OCI-LY7 (cell line): ENCODE measurements at regions not wholly inside any gene's neighbourhood (a gene's known extent, or its start where the extent isn't known, plus 50 kb on each side); places are given as distances from the start of the nearest gene placed in this dataset.

Source experiments
- BruUV-seq: library from RNA; stranded (reverse); fragments of 400-500 nt; replicated peaks from 2 replicates; lab custom pipeline; 2021; lab: Mats Ljungman, UMichigan
- CTCF ChIA-PET: fragments of 300-600 bp; sonication (Branson Sonifier 250); formaldehyde crosslinking; loops from one replicate; lab custom pipeline; 2022; ENCODE audit warnings: antibody characterized with exemption; ENCODE audit not compliant: unreplicated experiment; lab: Charles Lee
- POLR2A ChIA-PET: fragments of 300-600 bp; sonication (Branson Sonifier 250); formaldehyde crosslinking; loops from one replicate; lab custom pipeline; 2022; ENCODE audit warnings: antibody characterized with exemption; lab: Charles Lee
- DNase-seq: peaks from one replicate; pipeline ENCODE4 v3.0.0-alpha.2; 2015; ENCODE audit warnings: low spot score
- H2AFZ ChIP-seq: fragments of 200-600 bp; sonication (generic), shearing (Covaris generic); 2 replicates; pipeline ENCODE4 v1.6.1; 2014; ENCODE audit warnings: mild to moderate bottlenecking, antibody characterized with exemption, low read length, moderate library complexity
- H3K27ac ChIP-seq: fragments of 200-600 bp; sonication (generic); 2 replicates; pipeline ENCODE4 v1.5.1; 2014; ENCODE audit warnings: mixed run types, low read depth, mild to moderate bottlenecking, moderate library complexity, low read length, inconsistent platforms; ENCODE audit not compliant: poor library complexity, severe bottlenecking
- H3K36me3 ChIP-seq: fragments of 200-600 bp; sonication (generic); 2 replicates; pipeline ENCODE4 v1.6.1; 2014; ENCODE audit warnings: mild to moderate bottlenecking, antibody characterized with exemption, low read length, moderate library complexity, mixed read lengths; ENCODE audit not compliant: insufficient read depth
- H3K4me1 ChIP-seq: fragments of 200-600 bp; sonication (generic); 2 replicates; pipeline ENCODE4 v1.5.1; 2014; ENCODE audit warnings: mild to moderate bottlenecking, low read length; ENCODE audit not compliant: insufficient read depth, poor library complexity, severe bottlenecking
- H3K4me2 ChIP-seq: fragments of 200-600 bp; sonication (generic); 2 replicates; pipeline ENCODE4 v1.6.1; 2014; ENCODE audit warnings: mild to moderate bottlenecking, low read length
- H3K4me3 ChIP-seq: fragments of 200-600 bp; sonication (generic); 2 replicates; pipeline ENCODE4 v1.5.1; 2014; ENCODE audit warnings: mild to moderate bottlenecking, low read depth, low read length; ENCODE audit not compliant: poor library complexity, severe bottlenecking
- H3K79me2 ChIP-seq: fragments of 200-600 bp; sonication (generic); 2 replicates; pipeline ENCODE4 v1.6.1; 2016; ENCODE audit warnings: low read depth, mild to moderate bottlenecking, low read length, moderate library complexity, mixed read lengths; ENCODE audit not compliant: insufficient read depth
- H3K9me2 ChIP-seq: fragments of 200-600 bp; sonication (generic); 2 replicates; pipeline ENCODE4 v1.6.1; 2016; ENCODE audit warnings: mild to moderate bottlenecking, low read length, mixed read lengths; ENCODE audit not compliant: insufficient read depth
- H3K9me3 ChIP-seq: fragments of 200-600 bp; sonication (generic); 2 replicates; pipeline ENCODE4 v1.6.1; 2014; ENCODE audit warnings: mild to moderate bottlenecking, mixed run types, low read length, mixed read lengths
- H4K20me1 ChIP-seq: fragments of 200-600 bp; sonication (generic); 2 replicates; pipeline ENCODE4 v1.6.1; 2014; ENCODE audit warnings: mild to moderate bottlenecking, antibody characterized with exemption, low read length, moderate library complexity, mixed read lengths; ENCODE audit not compliant: insufficient read depth
- CTCF ChIP-seq: fragments of 200-600 bp; sonication (generic); conservative IDR thresholded peaks from 2 replicates; pipeline ENCODE4 v1.5.1; 2014; ENCODE audit warnings: mild to moderate bottlenecking, antibody characterized with exemption, low read length, moderate library complexity, mixed read lengths
- EZH2phosphoT487 ChIP-seq: fragments of 200-600 bp; sonication (generic); IDR thresholded peaks from 2 replicates; pipeline ENCODE4 v1.6.1; 2018; ENCODE audit warnings: low read depth, borderline replicate concordance, mild to moderate bottlenecking, mixed run types, antibody characterized with exemption, low read length, moderate library complexity, mixed read lengths
- intact Hi-C: fragments of 100-400 bp; cut with micrococcal nuclease; formaldehyde crosslinking; loops from one replicate; pipeline ENCODE4 v1.10.0; 2022; ENCODE audit not compliant: unreplicated experiment

- ChIA-PET CTCF (no interaction called here), POLR2A (interaction anchor here (0.5 to 1.3 kb wide), 5 partner anchors 14 to 55 kb away, joined by 3 to 8 read pairs (median 3); partner anchors contain the start of gene ANKRD17)
- intact Hi-C loops = no loop called here
Observed at GRCh38 chr4:73309211-73309610, 50.6 kb upstream of the ANKRD17 start.

More at GRCh38 chr4:73309211-73309610, 50.6 kb upstream of the ANKRD17 start:
- H3K9me2 ChIP-seq = no peaks in the 10 kb centered on the region
- H4K20me1 ChIP-seq = no peaks in the 10 kb centered on the region
- H3K9me3 ChIP-seq = no peaks in the 10 kb centered on the region
- no peak overlapping the region for H3K4me3 ChIP-seq
- no peak overlapping the region for H3K4me2 ChIP-seq
- BruUV-seq = no TSS peak
- no peak for DNase-seq
- no peak for TF ChIP-seq EZH2phosphoT487
- no peak for TF ChIP-seq CTCF
- H3K79me2 ChIP-seq = no peaks in the 10 kb centered on the region
- H3K36me3 ChIP-seq = no peaks in the 10 kb centered on the region
- H3K27ac ChIP-seq = no peak overlapping the region
- H2AFZ ChIP-seq = no peak overlapping the region
- peaks cover 3% of the 10 kb centered on the region for H3K4me1 ChIP-seq
